Mesothelial cell of epicardium (in vitro differentiated cells): ENCODE measurements at regions not wholly inside any gene's neighbourhood (a gene's known extent, or its start where the extent isn't known, plus 50 kb on each side); places are given as distances from the start of the nearest gene placed in this dataset.

Source experiments
- DNase-seq, 2 experiments: peaks; one replicate each; pipeline ENCODE4 v3.0.0; 2021; ENCODE audit warnings: low spot score in 2 of 2; ENCODE audit not compliant: unreplicated experiment in 2 of 2
- H3K27ac Mint-ChIP-seq: 2 replicates; pipeline ENCODE4 v1.8.0; 2021; ENCODE audit warnings: mixed read lengths
- H3K27me3 Mint-ChIP-seq: 2 replicates; pipeline ENCODE4 v1.8.0; 2021; ENCODE audit warnings: low read depth, mixed read lengths
- H3K36me3 Mint-ChIP-seq: 2 replicates; pipeline ENCODE4 v1.8.0; 2021; ENCODE audit warnings: mixed read lengths
- H3K4me1 Mint-ChIP-seq: 2 replicates; pipeline ENCODE4 v1.8.0; 2021; ENCODE audit warnings: mixed read lengths
- H3K4me3 Mint-ChIP-seq: 2 replicates; pipeline ENCODE4 v1.8.0; 2021; ENCODE audit warnings: mild to moderate bottlenecking, moderate library complexity, mixed read lengths
- H3K9me3 Mint-ChIP-seq: 2 replicates; pipeline ENCODE4 v1.8.0; 2021; ENCODE audit warnings: mixed read lengths
- CTCF ChIP-seq: fragments of 200-600 bp; sonication (generic); IDR thresholded peaks from one replicate; pipeline ENCODE4 v1.5.0; 2021; ENCODE audit warnings: antibody characterized with exemption; ENCODE audit not compliant: unreplicated experiment

DNA sequence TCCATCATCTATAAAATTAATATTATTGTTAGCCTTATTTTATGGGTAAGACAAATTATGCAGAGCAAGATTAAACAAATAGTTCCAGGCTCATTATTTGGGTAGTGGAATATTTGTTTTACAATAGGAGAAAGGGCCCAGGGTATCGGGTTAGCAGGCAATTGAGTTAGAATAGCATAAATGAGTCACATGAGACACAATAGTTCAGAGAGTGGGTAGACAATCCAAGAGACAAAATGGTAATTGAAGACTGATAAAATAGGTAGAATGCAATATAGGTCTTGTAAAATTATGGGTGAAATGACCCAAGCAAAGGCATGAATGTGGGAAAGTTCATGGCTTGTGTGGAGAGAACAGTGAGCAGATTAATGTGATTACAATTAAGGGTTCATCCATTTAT is 790.9 kb upstream of the GCFC2 start:
- no peak for DNase-seq
- Mint-ChIP-seq H3K27ac (no peak overlapping the region), H3K9me3 (no peaks in the 10 kb centered on the region), H3K27me3 (no peaks in the 10 kb centered on the region), H3K4me1 (no peaks in the 10 kb centered on the region), H3K36me3 (no peaks in the 10 kb centered on the region), H3K4me3 (no peak overlapping the region)
- TF ChIP-seq CTCF: no peak

- no peaks in the 10 kb centered on the region for H3K9me3 Mint-ChIP-seq
- H3K4me3 Mint-ChIP-seq: no peak overlapping the region
- no peak for TF ChIP-seq CTCF
- no peaks in the 10 kb centered on the region for H3K27me3 Mint-ChIP-seq
- H3K36me3 Mint-ChIP-seq: no peaks in the 10 kb centered on the region
- no peak for DNase-seq
- no peak overlapping the region for H3K27ac Mint-ChIP-seq
- peaks cover 1% of the 10 kb centered on the region for H3K4me1 Mint-ChIP-seq
These were observed 787.6 kb upstream of the GCFC2 start for GRCh38 chr2:76498360-76498759.

DNA sequence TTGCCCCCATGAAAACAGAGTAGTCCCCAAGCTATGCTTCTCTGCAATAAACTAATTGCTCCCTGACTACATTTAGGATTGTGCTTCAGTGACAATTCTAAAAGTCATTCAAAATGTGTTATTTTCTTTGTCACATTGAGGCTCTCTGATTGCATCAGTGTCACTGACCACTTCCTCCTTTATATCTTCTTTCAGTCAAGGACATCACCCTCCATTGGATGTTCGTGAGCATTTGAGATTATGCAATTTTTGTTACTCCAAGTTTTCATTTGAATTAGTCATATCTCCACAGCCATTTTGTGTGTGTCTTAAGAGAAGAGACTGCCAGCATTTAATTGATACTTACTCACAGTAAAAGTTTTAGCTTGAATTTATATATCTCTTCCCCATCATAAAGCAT is 780.8 kb upstream of the GCFC2 start:
- Mint-ChIP-seq H3K4me3 (no peak overlapping the region), H3K9me3 (no peaks in the 10 kb centered on the region), H3K4me1 (peaks cover 1% of the 10 kb centered on the region), H3K27me3 (peaks cover 2% of the 10 kb centered on the region), H3K36me3 (no peaks in the 10 kb centered on the region), H3K27ac (no peak overlapping the region)
- TF ChIP-seq CTCF: no peak
- DNase-seq: no peak

- peaks cover 10% of the 10 kb centered on the region for H3K4me1 Mint-ChIP-seq
- H3K4me3 Mint-ChIP-seq: no peak overlapping the region
- H3K36me3 Mint-ChIP-seq: no peaks in the 10 kb centered on the region
- no peak overlapping the region for H3K27ac Mint-ChIP-seq
- no peak for TF ChIP-seq CTCF
- no peaks in the 10 kb centered on the region for H3K9me3 Mint-ChIP-seq
- DNase-seq: no peak
- H3K27me3 Mint-ChIP-seq: no peaks in the 10 kb centered on the region
These were observed 767.7 kb upstream of the GCFC2 start for GRCh38 chr2:76478266-76479035.

GRCh38 chr2:76472946-76473345 is 762.2 kb upstream of the GCFC2 start:
- Mint-ChIP-seq H3K4me3 (no peak overlapping the region), H3K36me3 (no peaks in the 10 kb centered on the region), H3K9me3 (peaks cover 7% of the 10 kb centered on the region), H3K27me3 (no peaks in the 10 kb centered on the region), H3K27ac (no peak overlapping the region), H3K4me1 (no peaks in the 10 kb centered on the region)
- TF ChIP-seq CTCF: no peak
- DNase-seq: no peak
